ENCODE measurements at regions not wholly inside any gene's neighbourhood (a gene's known extent, or its start where the extent isn't known, plus 50 kb on each side); places are given as distances from the start of the nearest gene placed in this dataset.

DNA sequence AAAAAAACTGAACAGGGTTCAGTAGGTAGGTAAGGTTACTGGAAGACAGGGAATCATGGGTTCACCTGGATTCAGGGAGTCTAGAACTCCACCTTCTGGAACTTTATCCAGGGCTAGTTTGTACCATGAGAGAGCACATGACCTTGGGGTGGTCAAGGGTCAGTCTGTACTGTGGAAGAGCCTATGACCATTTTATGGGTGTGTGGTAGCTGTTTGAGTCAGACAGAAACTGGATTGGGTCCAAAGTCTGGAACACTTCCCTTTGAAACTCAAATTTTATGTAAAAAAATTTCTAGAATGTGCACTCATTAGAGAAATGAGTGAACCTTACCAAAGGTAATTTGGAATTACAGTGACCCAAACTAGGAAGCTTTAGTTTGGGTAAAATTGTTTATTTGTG, 486.0 kb upstream of the AGTR1 start:
- TF ChIP-seq, protein P1, sequence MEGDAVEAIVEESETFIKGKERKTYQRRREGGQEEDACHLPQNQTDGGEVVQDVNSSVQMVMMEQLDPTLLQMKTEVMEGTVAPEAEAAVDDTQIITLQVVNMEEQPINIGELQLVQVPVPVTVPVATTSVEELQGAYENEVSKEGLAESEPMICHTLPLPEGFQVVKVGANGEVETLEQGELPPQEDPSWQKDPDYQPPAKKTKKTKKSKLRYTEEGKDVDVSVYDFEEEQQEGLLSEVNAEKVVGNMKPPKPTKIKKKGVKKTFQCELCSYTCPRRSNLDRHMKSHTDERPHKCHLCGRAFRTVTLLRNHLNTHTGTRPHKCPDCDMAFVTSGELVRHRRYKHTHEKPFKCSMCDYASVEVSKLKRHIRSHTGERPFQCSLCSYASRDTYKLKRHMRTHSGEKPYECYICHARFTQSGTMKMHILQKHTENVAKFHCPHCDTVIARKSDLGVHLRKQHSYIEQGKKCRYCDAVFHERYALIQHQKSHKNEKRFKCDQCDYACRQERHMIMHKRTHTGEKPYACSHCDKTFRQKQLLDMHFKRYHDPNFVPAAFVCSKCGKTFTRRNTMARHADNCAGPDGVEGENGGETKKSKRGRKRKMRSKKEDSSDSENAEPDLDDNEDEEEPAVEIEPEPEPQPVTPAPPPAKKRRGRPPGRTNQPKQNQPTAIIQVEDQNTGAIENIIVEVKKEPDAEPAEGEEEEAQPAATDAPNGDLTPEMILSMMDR (IDR thresholded peaks at IDR 0.05) = no peak
- no peak for TF ChIP-seq POLR2A (IDR thresholded peaks at IDR 0.05)
